Activated T-cell treated with anti-CD3 and anti-CD28 coated beads, Interleukin-2, amount 50 U/mL, for 24 hours (primary cell): ENCODE measurements at regions not wholly inside any gene's neighbourhood (a gene's known extent, or its start where the extent isn't known, plus 50 kb on each side); places are given as distances from the start of the nearest gene placed in this dataset.
"Not testable (repeated sequence)": the region's sequence is repeated elsewhere in the genome, so short reads cannot be mapped to it uniquely, and the experiment has no call there.

Experiments used
- DNase-seq: peaks from one replicate; pipeline ENCODE4 v3.0.0-alpha.2; 2020
- H3K27ac Mint-ChIP-seq: 2 replicates; pipeline ENCODE4 v1.8.0; 2020; ENCODE audit warnings: mild to moderate bottlenecking, mixed read lengths
- H3K27me3 Mint-ChIP-seq: 2 replicates; pipeline ENCODE4 v1.8.0; 2020; ENCODE audit warnings: mixed read lengths
- H3K36me3 Mint-ChIP-seq: 2 replicates; pipeline ENCODE4 v1.8.0; 2020; ENCODE audit warnings: low read depth, mixed read lengths
- H3K4me1 Mint-ChIP-seq: 2 replicates; pipeline ENCODE4 v1.8.0; 2020; ENCODE audit warnings: low read depth, mixed read lengths
- H3K4me3 Mint-ChIP-seq: 2 replicates; pipeline ENCODE4 v1.8.0; 2020; ENCODE audit warnings: mild to moderate bottlenecking, moderate library complexity, mixed read lengths
- H3K9me3 Mint-ChIP-seq: 2 replicates; pipeline ENCODE4 v1.8.0; 2020; ENCODE audit warnings: mixed read lengths

DNA sequence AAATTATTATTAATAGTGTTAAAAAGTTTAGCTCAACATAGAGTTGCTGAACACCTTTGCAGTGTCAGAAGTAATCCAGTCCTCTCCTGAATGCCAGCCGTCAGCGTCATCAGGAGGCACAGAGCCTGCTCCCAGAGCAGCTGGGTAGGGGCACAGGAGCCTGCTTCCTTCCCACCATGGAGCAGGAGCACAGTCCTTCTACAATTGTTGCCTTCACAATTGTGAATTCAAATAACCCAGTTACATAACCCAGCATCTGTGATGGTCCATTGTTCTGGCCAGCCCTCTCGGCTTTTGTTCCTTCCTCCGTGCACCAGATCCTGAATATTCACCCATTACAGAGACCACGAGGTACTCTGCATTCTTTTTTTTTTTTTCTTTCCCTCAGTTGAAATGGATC is 393.9 kb upstream of the MAF start:
- DNase-seq, result no peak
- Mint-ChIP-seq H3K27me3 (no peaks in the 10 kb centered on the region), H3K4me3 (no peak overlapping the region), H3K4me1 (no peaks in the 10 kb centered on the region), H3K36me3 (no peaks in the 10 kb centered on the region), H3K27ac (no peak overlapping the region), H3K9me3 (no peaks in the 10 kb centered on the region)

DNA sequence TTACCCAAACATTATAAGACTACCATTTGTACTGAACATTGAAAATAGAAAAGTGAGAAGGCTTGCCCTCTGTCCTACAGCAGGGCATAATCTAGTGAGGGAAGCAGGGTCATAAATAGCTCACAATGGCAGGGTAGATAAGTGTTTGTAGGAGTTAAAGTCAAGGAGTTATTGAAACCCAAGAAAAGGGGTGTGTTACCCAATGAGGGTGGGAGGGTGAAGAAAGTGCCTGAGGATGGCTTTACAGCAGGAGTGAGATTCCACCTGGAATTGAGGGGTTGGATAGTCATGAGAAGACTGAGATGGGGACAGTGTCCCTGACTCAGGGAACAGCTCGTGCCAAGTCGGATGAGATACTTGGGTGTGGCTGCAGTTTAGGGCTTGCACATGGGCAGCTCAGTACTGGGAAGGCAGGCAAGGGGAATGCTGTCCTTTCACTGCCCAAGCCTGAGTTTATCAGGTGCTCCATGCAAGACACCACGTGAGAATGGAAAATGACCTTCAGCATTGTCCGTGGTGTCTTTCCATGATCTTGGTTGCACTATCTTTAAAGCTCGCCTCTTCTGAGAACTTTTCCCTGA is 393.2 kb upstream of the MAF start:
- Mint-ChIP-seq H3K4me3 (no peak overlapping the region), H3K9me3 (no peaks in the 10 kb centered on the region), H3K4me1 (no peaks in the 10 kb centered on the region), H3K27ac (no peak overlapping the region), H3K36me3 (no peaks in the 10 kb centered on the region), H3K27me3 (peaks cover 2% of the 10 kb centered on the region)
- DNase-seq, result no peak

DNA sequence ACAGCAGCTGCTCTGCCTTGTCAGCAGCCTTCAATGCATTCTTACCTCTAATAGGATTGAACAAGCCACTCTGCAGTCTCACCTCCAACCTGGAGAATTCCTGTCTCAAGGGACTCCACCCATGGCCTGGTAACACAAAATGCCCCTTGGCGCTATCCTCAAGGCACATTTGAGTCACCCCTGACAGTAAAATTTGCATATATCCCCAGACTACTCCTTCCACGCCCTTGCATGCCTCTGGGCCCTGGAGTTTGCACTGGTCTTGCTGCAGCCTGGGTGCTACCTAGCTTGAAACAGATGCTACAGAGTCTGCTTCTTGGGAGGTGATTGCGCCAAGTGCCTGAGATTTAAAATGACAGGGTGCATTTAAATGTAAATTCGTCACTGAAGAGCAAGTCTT is 391.4 kb upstream of the MAF start:
- H3K27me3 Mint-ChIP-seq, result peaks cover 3% of the 10 kb centered on the region
- H3K4me3 Mint-ChIP-seq, result no peak overlapping the region
- no peaks in the 10 kb centered on the region for H3K4me1 Mint-ChIP-seq
- H3K9me3 Mint-ChIP-seq, result no peaks in the 10 kb centered on the region
- no peak overlapping the region for H3K27ac Mint-ChIP-seq
- H3K36me3 Mint-ChIP-seq, result no peaks in the 10 kb centered on the region
- no peak for DNase-seq

DNA sequence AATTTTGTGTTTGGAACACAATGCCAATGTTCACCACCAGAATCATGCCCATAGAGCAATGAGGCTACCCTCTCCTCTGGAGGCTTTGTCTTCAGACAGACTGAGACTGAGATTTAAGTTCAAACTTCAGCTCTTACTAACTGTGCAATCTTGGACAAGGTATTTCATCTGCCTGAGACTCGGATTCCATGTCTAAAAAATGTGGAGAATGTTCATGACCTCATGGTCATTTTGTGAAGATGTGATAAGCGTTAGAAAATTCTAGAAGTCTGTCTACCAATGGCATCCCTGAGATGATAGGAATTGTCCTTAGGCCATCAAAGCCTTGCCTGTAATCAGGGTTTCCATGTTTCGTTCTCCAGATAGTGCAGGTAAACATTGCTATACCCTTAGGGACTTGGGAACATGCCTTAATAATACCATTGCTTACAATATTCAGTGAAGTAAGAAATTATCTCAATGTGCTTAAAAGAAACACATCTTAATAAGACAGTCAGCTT is 388.2 kb upstream of the MAF start:
- H3K9me3 Mint-ChIP-seq, result no peaks in the 10 kb centered on the region
- no peak overlapping the region for H3K4me3 Mint-ChIP-seq
- no peak overlapping the region for H3K27ac Mint-ChIP-seq
- peaks cover 3% of the 10 kb centered on the region for H3K27me3 Mint-ChIP-seq
- no peaks in the 10 kb centered on the region for H3K4me1 Mint-ChIP-seq
- DNase-seq, result no peak
- no peaks in the 10 kb centered on the region for H3K36me3 Mint-ChIP-seq

DNA sequence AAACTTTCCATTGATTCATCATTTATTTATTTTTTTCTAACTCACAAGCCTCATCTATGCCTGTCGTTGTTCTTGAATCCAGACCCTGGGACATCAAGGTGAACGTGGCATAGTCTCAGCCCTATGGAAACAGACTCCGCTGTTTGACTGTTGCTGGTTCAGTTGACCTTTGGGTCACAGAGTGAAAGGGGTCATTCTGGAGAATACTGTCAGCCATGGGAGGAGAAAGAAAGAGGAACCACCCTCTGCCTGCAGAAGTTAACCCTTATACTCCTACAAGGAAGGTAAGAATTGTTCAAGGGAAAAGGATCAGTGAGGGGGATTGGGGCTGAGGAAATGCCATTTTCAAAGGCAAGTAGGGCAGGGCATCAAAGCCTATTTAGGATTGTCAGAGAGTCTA is 387.6 kb upstream of the MAF start:
- Mint-ChIP-seq H3K27ac (no peak overlapping the region), H3K4me3 (no peak overlapping the region), H3K27me3 (peaks cover 3% of the 10 kb centered on the region), H3K4me1 (no peaks in the 10 kb centered on the region), H3K36me3 (no peaks in the 10 kb centered on the region), H3K9me3 (no peaks in the 10 kb centered on the region)
- DNase-seq, result no peak

DNA sequence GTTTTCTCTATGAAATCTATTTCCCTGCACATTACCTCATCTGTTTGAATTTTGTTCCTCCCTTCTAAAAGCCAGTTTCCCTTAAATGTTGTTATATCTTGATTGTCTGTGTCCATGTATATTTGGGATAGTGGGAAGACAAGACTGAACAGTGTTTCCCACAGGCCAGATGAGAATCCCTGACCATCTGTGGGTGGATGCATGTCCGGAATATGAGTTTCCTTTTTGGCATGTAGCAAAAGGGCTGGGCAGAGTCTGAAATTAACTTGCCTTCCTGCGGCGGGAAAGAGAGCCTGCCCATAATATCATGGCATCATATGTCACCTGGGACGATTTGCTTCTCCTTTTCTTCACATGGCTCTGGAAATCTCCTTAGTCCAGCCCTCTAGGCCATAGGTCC is 385.8 kb upstream of the MAF start:
- no peak for DNase-seq
- Mint-ChIP-seq H3K27ac (no peak overlapping the region), H3K27me3 (peaks cover 3% of the 10 kb centered on the region), H3K9me3 (no peaks in the 10 kb centered on the region), H3K4me3 (no peak overlapping the region), H3K36me3 (no peaks in the 10 kb centered on the region), H3K4me1 (no peaks in the 10 kb centered on the region)

DNA sequence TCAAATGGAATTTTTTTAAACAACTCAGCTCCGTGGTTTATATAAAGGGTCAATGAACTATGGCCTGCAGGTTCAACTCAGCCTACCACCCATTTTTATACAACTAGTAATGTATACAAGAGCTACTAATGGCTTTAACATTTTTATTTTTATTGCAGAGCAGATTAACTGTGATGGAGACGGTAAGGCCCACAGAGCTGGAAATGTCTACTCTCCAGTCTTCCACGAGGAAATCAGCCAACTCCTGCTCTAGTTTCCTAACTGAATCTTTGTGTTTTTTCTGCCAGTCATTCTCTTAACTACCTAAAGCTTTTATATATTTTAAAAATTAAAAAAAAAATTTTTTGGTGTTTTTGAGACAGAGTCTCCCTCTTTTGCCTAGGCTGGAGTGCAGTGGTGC is 385.1 kb upstream of the MAF start:
- H3K9me3 Mint-ChIP-seq, result no peaks in the 10 kb centered on the region
- no peaks in the 10 kb centered on the region for H3K4me1 Mint-ChIP-seq
- no peak for DNase-seq
- H3K4me3 Mint-ChIP-seq, result no peak overlapping the region
- no peak overlapping the region for H3K27ac Mint-ChIP-seq
- peaks cover 3% of the 10 kb centered on the region for H3K27me3 Mint-ChIP-seq
- H3K36me3 Mint-ChIP-seq, result no peaks in the 10 kb centered on the region

DNA sequence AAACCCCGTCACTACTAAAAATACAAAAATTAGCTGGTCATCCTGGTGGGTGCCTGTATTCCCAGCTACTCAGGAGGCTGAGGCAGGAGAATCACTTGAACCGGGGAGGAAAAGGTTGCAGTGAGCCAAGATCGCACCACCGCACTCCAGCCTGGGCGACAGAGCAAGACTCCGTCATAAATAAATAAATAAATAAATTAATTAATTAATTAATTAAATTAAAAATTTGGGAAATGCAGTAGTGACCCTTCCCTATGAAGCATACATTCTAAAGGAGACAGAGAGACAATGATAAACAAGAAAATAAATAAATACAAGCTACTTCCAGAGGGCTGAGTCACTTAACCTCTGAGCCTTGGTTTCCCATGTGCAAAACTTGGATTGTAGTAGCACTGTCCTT is 383.6 kb upstream of the MAF start:
- not testable (repeated sequence) for H3K4me3 Mint-ChIP-seq, DNase-seq, H3K27me3 Mint-ChIP-seq, H3K4me1 Mint-ChIP-seq, H3K36me3 Mint-ChIP-seq, H3K27ac Mint-ChIP-seq, H3K9me3 Mint-ChIP-seq

DNA sequence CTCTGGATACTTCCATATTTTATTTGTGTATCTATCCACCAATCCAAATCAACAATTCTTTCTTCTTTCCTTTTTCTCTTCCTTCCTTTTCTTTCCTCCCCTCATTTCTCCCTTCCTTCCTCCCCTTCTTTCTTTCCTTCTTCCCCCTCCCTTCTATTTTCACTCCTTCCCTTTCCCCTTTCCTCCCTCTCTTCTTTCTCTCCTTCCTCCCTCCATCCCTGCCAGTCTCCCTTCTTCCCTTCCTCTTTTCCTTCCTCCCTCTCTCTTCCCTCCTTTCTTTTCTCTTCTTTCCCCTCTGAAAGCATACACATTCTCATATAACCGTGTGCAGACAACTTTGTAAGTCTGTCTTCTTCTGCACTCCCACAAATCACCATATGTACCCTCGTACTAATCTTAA is 382.3 kb upstream of the MAF start:
- no peak for DNase-seq
- H3K27me3 Mint-ChIP-seq, result peaks cover 5% of the 10 kb centered on the region
- no peaks in the 10 kb centered on the region for H3K4me1 Mint-ChIP-seq
- H3K9me3 Mint-ChIP-seq, result no peaks in the 10 kb centered on the region
- H3K36me3 Mint-ChIP-seq, result no peaks in the 10 kb centered on the region
- H3K4me3 Mint-ChIP-seq, result no peak overlapping the region
- H3K27ac Mint-ChIP-seq, result no peak overlapping the region

DNA sequence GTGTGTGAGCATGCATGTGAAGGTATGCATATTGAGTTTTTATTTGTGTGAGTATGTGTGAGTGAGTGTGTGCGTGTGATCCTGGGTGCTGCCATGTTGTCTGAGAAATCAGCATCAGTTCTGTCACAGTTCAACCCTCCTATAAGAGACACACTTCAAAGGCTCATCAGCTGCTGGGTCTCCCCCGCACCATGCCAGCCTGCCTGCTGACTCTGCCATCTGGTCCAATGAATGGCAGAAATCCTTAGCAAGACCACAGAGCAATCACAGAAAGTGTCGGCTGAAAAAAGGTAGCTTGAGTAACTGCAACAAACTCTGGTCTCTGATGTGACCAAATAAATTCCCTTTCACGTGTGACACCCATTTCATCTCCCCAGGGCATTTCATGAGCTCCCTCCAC is 381.8 kb upstream of the MAF start:
- no peaks in the 10 kb centered on the region for H3K9me3 Mint-ChIP-seq
- peaks cover 6% of the 10 kb centered on the region for H3K27me3 Mint-ChIP-seq
- DNase-seq, result no peak
- H3K36me3 Mint-ChIP-seq, result no peaks in the 10 kb centered on the region
- H3K4me3 Mint-ChIP-seq, result no peak overlapping the region
- no peak overlapping the region for H3K27ac Mint-ChIP-seq
- no peaks in the 10 kb centered on the region for H3K4me1 Mint-ChIP-seq

DNA sequence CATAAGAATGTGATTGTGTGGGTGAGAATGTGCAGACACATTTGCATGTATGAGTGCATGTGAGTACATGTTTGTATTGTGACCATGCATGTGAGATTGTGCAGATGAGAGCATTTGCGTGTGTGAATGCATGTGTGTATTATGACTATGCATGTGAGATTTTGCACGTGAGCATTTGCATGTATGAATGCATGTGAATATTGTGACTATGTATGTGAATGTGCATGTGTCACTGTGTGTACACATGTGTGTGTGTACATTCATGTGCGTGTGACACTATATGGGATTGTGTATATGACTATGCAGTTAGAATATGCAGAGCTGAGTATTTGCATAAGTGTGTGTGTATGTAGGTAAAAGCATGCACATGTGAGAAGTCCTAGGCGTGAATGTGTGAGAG is 381.3 kb upstream of the MAF start:
- DNase-seq, result no peak
- Mint-ChIP-seq H3K27ac (no peak overlapping the region), H3K36me3 (no peaks in the 10 kb centered on the region), H3K27me3 (peaks cover 6% of the 10 kb centered on the region), H3K9me3 (no peaks in the 10 kb centered on the region), H3K4me3 (no peak overlapping the region), H3K4me1 (no peaks in the 10 kb centered on the region)

DNA sequence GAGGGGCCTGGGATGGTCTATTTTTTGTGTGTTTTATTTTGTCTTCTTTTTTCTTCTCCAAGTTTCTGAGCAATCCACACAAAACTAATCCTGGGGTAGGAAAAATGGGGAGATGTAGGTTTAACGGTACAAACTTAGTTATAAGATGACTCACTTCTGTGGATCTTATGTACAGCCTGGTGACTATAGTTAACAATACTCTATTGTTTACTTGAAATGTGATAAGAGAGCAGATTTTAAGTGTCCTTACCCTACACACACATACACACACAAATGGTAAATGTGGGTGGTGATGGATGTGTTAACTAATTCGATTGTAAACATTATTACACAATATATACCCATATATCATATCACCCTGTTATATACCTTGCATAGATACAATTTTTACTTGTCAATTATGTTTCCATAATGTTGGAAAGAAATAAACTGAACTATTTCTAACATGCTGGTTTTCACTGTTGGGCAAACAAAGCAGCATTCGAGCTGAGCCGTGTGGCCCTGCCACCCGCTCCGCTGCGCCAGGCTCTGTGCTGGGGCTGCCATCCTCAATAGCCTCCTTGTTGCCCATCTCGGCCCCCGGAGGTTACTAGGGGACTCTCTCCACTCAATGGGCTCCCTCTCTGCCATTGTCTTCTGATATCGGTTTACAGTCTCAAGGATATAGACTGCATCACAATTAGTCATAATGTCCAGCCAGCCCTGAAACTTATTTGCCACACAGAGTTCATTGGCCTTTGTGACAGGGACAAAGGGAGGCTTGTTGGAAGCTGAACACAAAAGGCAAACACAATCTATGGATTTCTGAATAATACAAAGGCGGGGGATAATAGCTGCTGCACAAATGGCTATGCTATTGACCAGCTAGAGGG is 380.3 kb upstream of the MAF start:
- no peaks in the 10 kb centered on the region for H3K36me3 Mint-ChIP-seq
- H3K27ac Mint-ChIP-seq, result no peak overlapping the region
- no peaks in the 10 kb centered on the region for H3K4me1 Mint-ChIP-seq
- peaks cover 6% of the 10 kb centered on the region for H3K27me3 Mint-ChIP-seq
- H3K4me3 Mint-ChIP-seq, result no peak overlapping the region
- H3K9me3 Mint-ChIP-seq, result no peaks in the 10 kb centered on the region
- no peak for DNase-seq

DNA sequence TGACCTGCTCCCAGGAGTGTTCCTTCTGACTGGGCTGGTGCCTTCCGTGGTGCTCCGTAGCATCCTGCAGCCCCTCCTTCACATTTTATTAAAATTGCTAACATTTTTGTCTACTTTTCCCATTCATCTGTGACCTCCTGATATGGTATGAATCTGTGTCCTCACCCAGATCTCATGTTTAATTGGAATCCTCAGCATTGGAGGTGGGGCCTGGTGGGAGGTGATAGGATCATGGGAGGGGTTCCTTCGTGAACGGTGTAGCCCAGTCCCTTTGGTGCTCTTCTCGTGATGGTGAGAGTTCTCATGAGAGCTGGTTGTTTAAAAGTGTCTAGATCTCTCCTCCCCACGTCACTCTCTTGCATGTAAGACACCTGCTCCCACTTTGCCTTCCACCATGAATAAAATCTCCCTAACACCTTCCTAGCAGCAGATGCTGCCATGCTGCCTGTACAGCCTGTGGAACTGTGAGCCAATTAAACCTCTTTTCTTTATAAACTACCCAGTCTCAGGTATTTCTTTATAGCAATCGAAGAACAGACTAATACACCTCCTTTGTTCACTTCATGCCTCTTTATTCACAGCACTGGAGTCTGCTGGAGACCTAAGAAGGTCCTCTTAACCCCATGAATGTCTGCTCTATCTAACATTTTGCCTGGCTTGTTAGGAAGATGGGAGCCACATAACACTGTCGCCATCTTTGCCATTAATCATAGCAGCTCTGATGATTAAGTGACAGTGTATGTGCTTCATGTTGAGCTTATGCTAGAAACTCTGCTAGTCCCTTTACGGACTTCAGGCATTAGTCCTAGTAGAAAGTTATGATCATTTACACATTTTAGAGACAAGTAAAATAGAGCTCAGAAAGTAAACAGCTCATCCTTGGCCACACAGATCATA is 377.7 kb upstream of the MAF start:
- H3K27ac Mint-ChIP-seq, result no peak overlapping the region
- no peaks in the 10 kb centered on the region for H3K4me1 Mint-ChIP-seq
- no peak overlapping the region for H3K4me3 Mint-ChIP-seq
- H3K9me3 Mint-ChIP-seq, result no peaks in the 10 kb centered on the region
- no peak for DNase-seq
- H3K36me3 Mint-ChIP-seq, result no peaks in the 10 kb centered on the region
- peaks cover 6% of the 10 kb centered on the region for H3K27me3 Mint-ChIP-seq

DNA sequence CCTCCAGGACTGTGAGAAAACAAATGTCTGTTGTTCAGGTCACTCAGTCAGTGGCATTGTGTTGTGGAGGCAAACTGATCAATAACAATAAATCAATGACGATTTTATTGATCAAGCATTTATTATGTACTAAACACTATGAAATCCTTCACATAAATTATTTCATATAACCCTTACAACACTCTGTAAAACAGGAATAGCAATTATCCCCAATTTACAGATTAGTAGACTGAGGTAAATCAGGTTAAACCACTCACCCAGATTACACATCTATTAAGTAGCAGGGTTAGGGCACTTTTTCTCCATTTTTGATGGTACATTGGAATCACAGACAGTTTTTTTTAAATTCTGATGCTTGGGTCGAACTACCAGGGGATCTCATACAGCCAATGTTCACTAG is 372.8 kb upstream of the MAF start:
- DNase-seq, result no peak
- Mint-ChIP-seq H3K27ac (no peak overlapping the region), H3K36me3 (no peaks in the 10 kb centered on the region), H3K9me3 (no peaks in the 10 kb centered on the region), H3K4me3 (no peak overlapping the region), H3K27me3 (peaks cover 5% of the 10 kb centered on the region), H3K4me1 (no peaks in the 10 kb centered on the region)
